A549 (cell line): ENCODE measurements at regions not wholly inside any gene's neighbourhood (a gene's known extent, or its start where the extent isn't known, plus 50 kb on each side); places are given as distances from the start of the nearest gene placed in this dataset.
"Not testable (repeated sequence)": the region's sequence is repeated elsewhere in the genome, so short reads cannot be mapped to it uniquely, and the experiment has no call there.

ENCODE experiments used
- ATAC-seq, 2 experiments: fragments of 200-7000 bp in 1 of 2; fragments of >200 bp in 1 of 2; cut with Nextera tagmentation in 1 of 2; cut with Tn5 transposase in 1 of 2; 3 replicates each; pipeline versions ENCODE4 v1.8.0 to v1.9.1; 2018 to 2020; ENCODE audit warnings: mild to moderate bottlenecking in 1 of 2, moderate library complexity in 1 of 2
- CTCF ChIA-PET: fragments of 300-600 bp; sonication (Branson Sonifier 250); formaldehyde crosslinking; extraction: SDS; loops from one replicate; lab custom pipeline; 2021; ENCODE audit warnings: antibody characterized with exemption, inconsistent platforms; lab: Yijun Ruan, JAX
- POLR2A ChIA-PET: fragments of 350-600 bp; formaldehyde crosslinking; extraction: SDS; loops from one replicate; lab custom pipeline; 2021; ENCODE audit warnings: antibody characterized with exemption, inconsistent platforms; lab: Yijun Ruan, JAX
- DNase-seq, 2 experiments: peaks; one replicate each; pipeline versions ENCODE4 v3.0.0 to v3.0.0-alpha.2; 2011 to 2016; ENCODE audit warnings: low read depth in 1 of 2, low spot score in 1 of 2
- FAIRE-seq: peaks from 2 replicates; lab custom pipeline; 2011; peaks lifted over from hg19 to GRCh38; lab: Jason Lieb, UNC
- H3K27ac ChIP-seq, 2 experiments: fragments of >200 bp; sonication (Bioruptor Twin); formaldehyde crosslinking; 3 replicates each; pipeline ENCODE4 v1.5.1; 2016 to 2017
- H3K4me1 ChIP-seq: fragments of >200 bp; sonication (Bioruptor Twin); formaldehyde crosslinking; 3 replicates; pipeline ENCODE4 v1.6.1; 2016
- H3K4me2 ChIP-seq: fragments of >200 bp; sonication (Bioruptor Twin); formaldehyde crosslinking; 3 replicates; pipeline ENCODE4 v1.6.1; 2016
- H3K4me3 ChIP-seq: fragments of >200 bp; sonication (Bioruptor Twin); formaldehyde crosslinking; 3 replicates; pipeline ENCODE4 v1.5.1; 2016
- H3K9me3 ChIP-seq: fragments of >200 bp; sonication (Bioruptor Twin); formaldehyde crosslinking; 3 replicates; pipeline ENCODE4 v1.6.1; 2016
- CBX8 ChIP-seq: fragments of 200-600 bp; sonication (generic); IDR thresholded peaks from 2 replicates; pipeline ENCODE4 v1.6.1; 2016
- ESRRA ChIP-seq: fragments of 150-350 bp; IDR thresholded peaks from 2 replicates; pipeline ENCODE4 v1.6.1; 2014; ENCODE audit warnings: mild to moderate bottlenecking, low read length, borderline replicate concordance
- FOSB ChIP-seq: fragments of 250-450 bp; sonication (Bioruptor Pico); IDR thresholded peaks from 2 replicates; pipeline ENCODE4 v1.5.0; 2020; ENCODE audit warnings: mild to moderate bottlenecking, moderate library complexity
- FOSL2 ChIP-seq, 2 experiments: fragments of 450-650 bp in 1 of 2; fragments of >200 bp in 1 of 2; sonication (Bioruptor Twin) in 1 of 2; formaldehyde crosslinking; IDR thresholded peaks; 2 replicates each; pipeline versions ENCODE4 v1.5.0 to v1.6.1; 2016 to 2020; ENCODE audit warnings: mild to moderate bottlenecking in 1 of 2, moderate library complexity in 1 of 2
- HOXB5 ChIP-seq: fragments of 250-450 bp; sonication (Bioruptor Pico); IDR thresholded peaks from 2 replicates; pipeline ENCODE4 v1.5.0; 2020; ENCODE audit warnings: mild to moderate bottlenecking, moderate library complexity
- JUN ChIP-seq, 2 experiments: fragments of >200 bp; sonication (Bioruptor Twin); formaldehyde crosslinking; IDR thresholded peaks; 2 replicates in 1 of 2; 3 replicates in 1 of 2; pipeline ENCODE4 v1.6.1; 2016 to 2017
- KDM5A ChIP-seq: fragments of 200-600 bp; sonication (generic); IDR thresholded peaks from 2 replicates; pipeline ENCODE4 v1.6.1; 2016; ENCODE audit warnings: antibody characterized with exemption, mild to moderate bottlenecking
- MYC ChIP-seq: IDR thresholded peaks from 2 replicates; pipeline ENCODE4 v1.6.1; 2012; ENCODE audit warnings: mild to moderate bottlenecking, inconsistent platforms, low read length, improper control_type of control experiment, borderline replicate concordance
- NPAS2 ChIP-seq: fragments of 250-450 bp; sonication (Bioruptor Pico); IDR thresholded peaks from 2 replicates; pipeline ENCODE4 v1.8.0; 2022; ENCODE audit warnings: mild to moderate bottlenecking, moderate library complexity, borderline replicate concordance
- RCOR1 ChIP-seq: fragments of 150-350 bp; IDR thresholded peaks from 2 replicates; pipeline ENCODE4 v1.6.1; 2014; ENCODE audit warnings: antibody characterized with exemption, low read length, low read depth
- TP53 ChIP-seq: fragments of 250-450 bp; sonication (Bioruptor Pico); IDR thresholded peaks from 2 replicates; pipeline ENCODE4 v1.5.0; 2021; ENCODE audit warnings: mild to moderate bottlenecking, moderate library complexity
- ZFP36 ChIP-seq: fragments of 450-650 bp; IDR thresholded peaks from 2 replicates; pipeline ENCODE4 v1.6.1; 2014; ENCODE audit warnings: borderline replicate concordance; ENCODE audit not compliant: partially characterized antibody
- WGBS: methylation state at CpG from one replicate; pipeline ENCODE4 v1.1.6; 2017; ENCODE audit errors: missing lambda C conversion rate; 5-methylcytosine and 5-hydroxymethylcytosine counted together
- TF ChIP-seq, protein P1 (sequence below): IDR thresholded peaks from 2 replicates; pipeline ENCODE4 v1.6.1; 2012; ENCODE audit warnings: low read depth, borderline replicate concordance
- TF ChIP-seq, protein P2 (sequence below): fragments of >200 bp; sonication (Bioruptor Twin); formaldehyde crosslinking; IDR thresholded peaks from 3 replicates; pipeline ENCODE4 v1.5.1; 2016
- TF ChIP-seq, protein P3 (sequence below): IDR thresholded peaks from 2 replicates; pipeline ENCODE4 v1.6.1; 2012
- TF ChIP-seq, protein P4 (sequence below): IDR thresholded peaks from 2 replicates; pipeline ENCODE4 v1.6.1; 2012
- TF ChIP-seq, protein P5 (sequence below): fragments of 250-450 bp; sonication (Bioruptor Pico); IDR thresholded peaks from 2 replicates; pipeline ENCODE4 v1.5.0; 2020; ENCODE audit warnings: low read depth, mild to moderate bottlenecking, moderate library complexity
- TF ChIP-seq, protein P6 (sequence below): fragments of 200-600 bp; sonication (generic); IDR thresholded peaks from 2 replicates; pipeline ENCODE4 v1.6.1; 2016; ENCODE audit warnings: antibody characterized with exemption, mild to moderate bottlenecking, moderate library complexity

DNA sequence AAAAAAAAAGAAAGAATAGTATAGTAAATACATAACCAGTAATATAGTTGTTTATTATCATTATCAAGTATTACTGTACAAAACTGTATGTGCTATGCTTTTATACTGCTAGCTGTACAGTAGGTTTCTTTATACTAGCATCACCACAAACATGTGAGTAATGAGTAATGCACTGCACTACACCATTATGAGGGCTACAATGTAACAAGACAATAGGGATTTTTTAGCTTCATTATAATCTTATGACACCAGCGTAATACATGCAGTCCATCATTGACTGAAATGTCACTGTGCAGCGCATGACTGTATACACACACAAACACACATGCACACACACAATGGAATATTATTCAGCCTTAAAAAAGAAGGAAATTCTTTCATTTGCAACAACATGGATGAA is 111.5 kb upstream of the ZBED5 start:
- FAIRE-seq: peak; percentile 43
- no peak for ATAC-seq
- POLR2A ChIA-PET: no interaction called here
- Histone ChIP-seq H3K27ac (no peak overlapping the region), H3K4me2 (no peak overlapping the region), H3K4me3 (no peak overlapping the region), H3K4me1 (no peaks in the 10 kb centered on the region), H3K9me3 (no peaks in the 10 kb centered on the region)
- CTCF ChIA-PET: no interaction called here
- 83% methylated on average over 2 of the region's 2 CpGs for WGBS
- no peak for DNase-seq
- TF ChIP-seq, protein P1, sequence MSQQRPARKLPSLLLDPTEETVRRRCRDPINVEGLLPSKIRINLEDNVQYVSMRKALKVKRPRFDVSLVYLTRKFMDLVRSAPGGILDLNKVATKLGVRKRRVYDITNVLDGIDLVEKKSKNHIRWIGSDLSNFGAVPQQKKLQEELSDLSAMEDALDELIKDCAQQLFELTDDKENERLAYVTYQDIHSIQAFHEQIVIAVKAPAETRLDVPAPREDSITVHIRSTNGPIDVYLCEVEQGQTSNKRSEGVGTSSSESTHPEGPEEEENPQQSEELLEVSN: no peak
- no peak for TF ChIP-seq HOXB5 (CRISPR knock-in tag)
- TF ChIP-seq, protein P2, sequence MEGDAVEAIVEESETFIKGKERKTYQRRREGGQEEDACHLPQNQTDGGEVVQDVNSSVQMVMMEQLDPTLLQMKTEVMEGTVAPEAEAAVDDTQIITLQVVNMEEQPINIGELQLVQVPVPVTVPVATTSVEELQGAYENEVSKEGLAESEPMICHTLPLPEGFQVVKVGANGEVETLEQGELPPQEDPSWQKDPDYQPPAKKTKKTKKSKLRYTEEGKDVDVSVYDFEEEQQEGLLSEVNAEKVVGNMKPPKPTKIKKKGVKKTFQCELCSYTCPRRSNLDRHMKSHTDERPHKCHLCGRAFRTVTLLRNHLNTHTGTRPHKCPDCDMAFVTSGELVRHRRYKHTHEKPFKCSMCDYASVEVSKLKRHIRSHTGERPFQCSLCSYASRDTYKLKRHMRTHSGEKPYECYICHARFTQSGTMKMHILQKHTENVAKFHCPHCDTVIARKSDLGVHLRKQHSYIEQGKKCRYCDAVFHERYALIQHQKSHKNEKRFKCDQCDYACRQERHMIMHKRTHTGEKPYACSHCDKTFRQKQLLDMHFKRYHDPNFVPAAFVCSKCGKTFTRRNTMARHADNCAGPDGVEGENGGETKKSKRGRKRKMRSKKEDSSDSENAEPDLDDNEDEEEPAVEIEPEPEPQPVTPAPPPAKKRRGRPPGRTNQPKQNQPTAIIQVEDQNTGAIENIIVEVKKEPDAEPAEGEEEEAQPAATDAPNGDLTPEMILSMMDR: no peak
- no peak for TF ChIP-seq JUN (IDR thresholded peaks at IDR 0.05)
- TF ChIP-seq FOSB: no peak
- TF ChIP-seq ZFP36: no peak

DNA sequence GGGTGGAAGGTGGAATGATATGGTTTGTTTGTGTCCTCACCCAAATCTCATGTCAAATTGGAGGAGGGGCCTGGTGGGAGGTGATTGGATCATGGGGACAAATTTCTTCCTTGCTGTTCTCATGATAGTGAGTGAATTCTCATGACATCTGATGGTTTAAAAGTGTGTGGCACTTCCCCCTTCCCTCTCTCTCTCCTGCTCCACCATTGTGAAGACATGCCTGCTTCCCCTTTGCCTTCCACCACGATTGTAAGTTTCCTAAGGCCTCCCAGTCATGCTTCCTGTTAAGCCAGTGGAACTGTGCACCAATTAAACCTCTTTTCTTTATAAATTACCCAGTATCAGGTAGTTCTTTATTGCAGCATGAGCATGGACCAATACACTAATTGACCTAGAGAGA is 99.0 kb upstream of the ZBED5 start:
- peaks cover 11% of the 10 kb centered on the region; the same call in 1 of the 3 replicates for H3K9me3 ChIP-seq
- FAIRE-seq, H3K27ac ChIP-seq, H3K4me1 ChIP-seq, H3K4me2 ChIP-seq, POLR2A ChIA-PET, H3K4me3 ChIP-seq, DNase-seq, ATAC-seq: not testable (repeated sequence)
- 18% methylated on average over 1 of the region's 1 CpG for WGBS
- CTCF ChIA-PET: interaction anchor here (0.8 to 1.0 kb wide), 2 partner anchors 34 to 831 kb away, joined by 3 read pairs; no protein-coding TSS in a partner anchor

DNA sequence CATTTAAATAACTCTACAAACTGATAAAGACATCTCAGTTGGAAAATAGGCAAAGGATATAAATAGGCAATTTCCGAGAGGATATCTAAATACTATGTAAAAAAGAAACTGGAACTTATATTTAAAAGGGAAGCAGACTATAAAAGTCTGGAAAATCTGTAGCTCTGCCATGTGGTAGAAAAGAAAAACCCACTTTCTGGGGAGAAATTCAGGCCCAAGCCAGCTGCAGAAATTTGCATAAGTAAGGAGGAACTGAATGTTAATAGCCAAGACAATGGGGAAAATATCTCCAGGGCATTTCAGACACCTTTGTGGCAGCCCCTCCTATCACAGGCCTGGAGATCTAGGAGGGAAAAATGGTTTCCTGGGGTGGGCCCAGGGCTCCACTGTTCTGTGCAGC is 97.8 kb upstream of the ZBED5 start:
- peaks cover 11% of the 10 kb centered on the region; the same call in 1 of the 3 replicates for H3K9me3 ChIP-seq
- ChIA-PET CTCF (interaction anchor here (0.7 to 0.8 kb wide), 2 partner anchors 22 to 163 kb away, joined by 3 to 4 read pairs; no protein-coding TSS in a partner anchor), POLR2A (no interaction called here)
- no peaks in the 10 kb centered on the region for H3K4me1 ChIP-seq
- no peak overlapping the region for H3K4me3 ChIP-seq
- WGBS: 58% methylated on average over 1 of the region's 1 CpG
- FAIRE-seq: no peak
- no peak for DNase-seq
- TF ChIP-seq MYC: no peak
- TF ChIP-seq, protein P3, sequence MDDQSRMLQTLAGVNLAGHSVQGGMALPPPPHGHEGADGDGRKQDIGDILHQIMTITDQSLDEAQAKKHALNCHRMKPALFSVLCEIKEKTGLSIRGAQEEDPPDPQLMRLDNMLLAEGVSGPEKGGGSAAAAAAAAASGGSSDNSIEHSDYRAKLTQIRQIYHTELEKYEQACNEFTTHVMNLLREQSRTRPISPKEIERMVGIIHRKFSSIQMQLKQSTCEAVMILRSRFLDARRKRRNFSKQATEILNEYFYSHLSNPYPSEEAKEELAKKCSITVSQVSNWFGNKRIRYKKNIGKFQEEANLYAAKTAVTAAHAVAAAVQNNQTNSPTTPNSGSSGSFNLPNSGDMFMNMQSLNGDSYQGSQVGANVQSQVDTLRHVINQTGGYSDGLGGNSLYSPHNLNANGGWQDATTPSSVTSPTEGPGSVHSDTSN: no peak
- TF ChIP-seq, protein P4, sequence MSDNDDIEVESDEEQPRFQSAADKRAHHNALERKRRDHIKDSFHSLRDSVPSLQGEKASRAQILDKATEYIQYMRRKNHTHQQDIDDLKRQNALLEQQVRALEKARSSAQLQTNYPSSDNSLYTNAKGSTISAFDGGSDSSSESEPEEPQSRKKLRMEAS: no peak
- TF ChIP-seq, protein P5, sequence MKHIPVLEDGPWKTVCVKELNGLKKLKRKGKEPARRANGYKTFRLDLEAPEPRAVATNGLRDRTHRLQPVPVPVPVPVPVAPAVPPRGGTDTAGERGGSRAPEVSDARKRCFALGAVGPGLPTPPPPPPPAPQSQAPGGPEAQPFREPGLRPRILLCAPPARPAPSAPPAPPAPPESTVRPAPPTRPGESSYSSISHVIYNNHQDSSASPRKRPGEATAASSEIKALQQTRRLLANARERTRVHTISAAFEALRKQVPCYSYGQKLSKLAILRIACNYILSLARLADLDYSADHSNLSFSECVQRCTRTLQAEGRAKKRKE (CRISPR knock-in tag): no peak
- TF ChIP-seq CBX8: no peak
- TF ChIP-seq RCOR1: no peak
- no peak for TF ChIP-seq JUN (IDR thresholded peaks at IDR 0.05)
- no peak for TF ChIP-seq NPAS2 (CRISPR knock-in tag)
- TF ChIP-seq, protein P6, sequence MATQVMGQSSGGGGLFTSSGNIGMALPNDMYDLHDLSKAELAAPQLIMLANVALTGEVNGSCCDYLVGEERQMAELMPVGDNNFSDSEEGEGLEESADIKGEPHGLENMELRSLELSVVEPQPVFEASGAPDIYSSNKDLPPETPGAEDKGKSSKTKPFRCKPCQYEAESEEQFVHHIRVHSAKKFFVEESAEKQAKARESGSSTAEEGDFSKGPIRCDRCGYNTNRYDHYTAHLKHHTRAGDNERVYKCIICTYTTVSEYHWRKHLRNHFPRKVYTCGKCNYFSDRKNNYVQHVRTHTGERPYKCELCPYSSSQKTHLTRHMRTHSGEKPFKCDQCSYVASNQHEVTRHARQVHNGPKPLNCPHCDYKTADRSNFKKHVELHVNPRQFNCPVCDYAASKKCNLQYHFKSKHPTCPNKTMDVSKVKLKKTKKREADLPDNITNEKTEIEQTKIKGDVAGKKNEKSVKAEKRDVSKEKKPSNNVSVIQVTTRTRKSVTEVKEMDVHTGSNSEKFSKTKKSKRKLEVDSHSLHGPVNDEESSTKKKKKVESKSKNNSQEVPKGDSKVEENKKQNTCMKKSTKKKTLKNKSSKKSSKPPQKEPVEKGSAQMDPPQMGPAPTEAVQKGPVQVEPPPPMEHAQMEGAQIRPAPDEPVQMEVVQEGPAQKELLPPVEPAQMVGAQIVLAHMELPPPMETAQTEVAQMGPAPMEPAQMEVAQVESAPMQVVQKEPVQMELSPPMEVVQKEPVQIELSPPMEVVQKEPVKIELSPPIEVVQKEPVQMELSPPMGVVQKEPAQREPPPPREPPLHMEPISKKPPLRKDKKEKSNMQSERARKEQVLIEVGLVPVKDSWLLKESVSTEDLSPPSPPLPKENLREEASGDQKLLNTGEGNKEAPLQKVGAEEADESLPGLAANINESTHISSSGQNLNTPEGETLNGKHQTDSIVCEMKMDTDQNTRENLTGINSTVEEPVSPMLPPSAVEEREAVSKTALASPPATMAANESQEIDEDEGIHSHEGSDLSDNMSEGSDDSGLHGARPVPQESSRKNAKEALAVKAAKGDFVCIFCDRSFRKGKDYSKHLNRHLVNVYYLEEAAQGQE: no peak
- no peak for TF ChIP-seq FOSL2 (IDR thresholded peaks at IDR 0.05)
- TF ChIP-seq FOSL2 (CRISPR knock-in tag; IDR thresholded peaks at IDR 0.05): no peak
- TF ChIP-seq, protein P1: no peak
- TF ChIP-seq ESRRA: no peak
- TF ChIP-seq TP53 (CRISPR knock-in tag): no peak
- no peak for TF ChIP-seq KDM5A
- no peak overlapping the region for H3K27ac ChIP-seq
- ATAC-seq: no peak
- H3K4me2 ChIP-seq: no peak overlapping the region
